ENCODE measurements at regions not wholly inside any gene's neighbourhood (a gene's known extent, or its start where the extent isn't known, plus 50 kb on each side); places are given as distances from the start of the nearest gene placed in this dataset.

- intact Hi-C loops (cut with DNase I), result no loop called here
- H3K4me1 ChIP-seq, result no peaks in the 10 kb centered on the region
- ATAC-seq, result no peak
- no peaks in the 10 kb centered on the region for H3K9me3 ChIP-seq
- no peak for TF ChIP-seq POLR2A (IDR thresholded peaks at IDR 0.05)
- TF ChIP-seq CTCF (IDR thresholded peaks at IDR 0.05), result no peak
- no peak overlapping the region for H3K4me3 ChIP-seq
- no peak for DNase-seq
- H3K27me3 ChIP-seq, result no peaks in the 10 kb centered on the region
- no peaks in the 10 kb centered on the region for H3K36me3 ChIP-seq (replicated peaks in 1 of 2; ENCODE audit: insufficient read depth in 1 of 2, low read depth in 2 of 2)
- WGBS, 2 donors, result 46 to 68% methylated on average over 3 of the region's 3 CpGs
- H3K27ac ChIP-seq, result no peak overlapping the region
Measured at GRCh38 chr1:74913978-74914377, 181.0 kb downstream of the TYW3 start.

- Histone ChIP-seq H3K27ac (no peak overlapping the region), H3K36me3 (replicated peaks in 1 of 2; ENCODE audit: insufficient read depth in 1 of 2, low read depth in 2 of 2) (no peaks in the 10 kb centered on the region), H3K4me3 (no peak overlapping the region), H3K27me3 (no peaks in the 10 kb centered on the region), H3K4me1 (no peaks in the 10 kb centered on the region), H3K9me3 (no peaks in the 10 kb centered on the region)
- DNase-seq (no peak), ATAC-seq (no peak)
- no peak for TF ChIP-seq POLR2A (IDR thresholded peaks at IDR 0.05)
- TF ChIP-seq CTCF (IDR thresholded peaks at IDR 0.05), result no peak
- WGBS, 2 donors, result 33 to 36% methylated on average over 2 of the region's 2 CpGs
- intact Hi-C loops (cut with DNase I), result no loop called here
Measured at GRCh38 chr1:74933500-74933899, 200.5 kb downstream of the TYW3 start.

GRCh38 chr1:74935446-74935845 is 198.7 kb upstream of the LHX8 start:
- Histone ChIP-seq H3K27ac (no peak overlapping the region), H3K4me1 (no peaks in the 10 kb centered on the region), H3K36me3 (replicated peaks in 1 of 2; ENCODE audit: insufficient read depth in 1 of 2, low read depth in 2 of 2) (no peaks in the 10 kb centered on the region), H3K27me3 (no peaks in the 10 kb centered on the region), H3K4me3 (no peak overlapping the region), H3K9me3 (no peaks in the 10 kb centered on the region)
- ATAC-seq (no peak), DNase-seq (no peak)
- intact Hi-C loops (cut with DNase I), result no loop called here
- WGBS, 2 donors, result 81 to 92% methylated on average over 1 of the region's 1 CpG
- no peak for TF ChIP-seq POLR2A (IDR thresholded peaks at IDR 0.05)
- no peak for TF ChIP-seq CTCF (IDR thresholded peaks at IDR 0.05)

GRCh38 chr1:74937176-74937575 is 197.0 kb upstream of the LHX8 start:
- Histone ChIP-seq H3K36me3 (replicated peaks in 1 of 2; ENCODE audit: insufficient read depth in 1 of 2, low read depth in 2 of 2) (no peaks in the 10 kb centered on the region), H3K4me3 (no peak overlapping the region), H3K27ac (no peak overlapping the region), H3K9me3 (no peaks in the 10 kb centered on the region), H3K27me3 (no peaks in the 10 kb centered on the region), H3K4me1 (no peaks in the 10 kb centered on the region)
- no peak for TF ChIP-seq POLR2A (IDR thresholded peaks at IDR 0.05)
- no peak for TF ChIP-seq CTCF (IDR thresholded peaks at IDR 0.05)
- DNase-seq (no peak), ATAC-seq (no peak)
- WGBS, 2 donors, result 33 to 44% methylated on average over 1 of the region's 1 CpG
- intact Hi-C loops (cut with DNase I), result no loop called here

GRCh38 chr1:74943046-74943445 is 191.1 kb upstream of the LHX8 start:
- H3K36me3 ChIP-seq (replicated peaks in 1 of 2; ENCODE audit: insufficient read depth in 1 of 2, low read depth in 2 of 2), result no peaks in the 10 kb centered on the region
- ATAC-seq (no peak), DNase-seq (no peak)
- no peak overlapping the region for H3K27ac ChIP-seq
- WGBS, 2 donors, result 38 to 57% methylated on average over 1 of the region's 1 CpG
- intact Hi-C loops (cut with DNase I), result no loop called here
- H3K4me3 ChIP-seq, result no peak overlapping the region
- TF ChIP-seq POLR2A (IDR thresholded peaks at IDR 0.05), result no peak
- no peak for TF ChIP-seq CTCF (IDR thresholded peaks at IDR 0.05)
- H3K27me3 ChIP-seq, result no peaks in the 10 kb centered on the region
- no peaks in the 10 kb centered on the region for H3K9me3 ChIP-seq
- H3K4me1 ChIP-seq, result no peaks in the 10 kb centered on the region
